ENCODE measurements at regions not wholly inside any gene's neighbourhood (a gene's known extent, or its start where the extent isn't known, plus 50 kb on each side); places are given as distances from the start of the nearest gene placed in this dataset.

DNA sequence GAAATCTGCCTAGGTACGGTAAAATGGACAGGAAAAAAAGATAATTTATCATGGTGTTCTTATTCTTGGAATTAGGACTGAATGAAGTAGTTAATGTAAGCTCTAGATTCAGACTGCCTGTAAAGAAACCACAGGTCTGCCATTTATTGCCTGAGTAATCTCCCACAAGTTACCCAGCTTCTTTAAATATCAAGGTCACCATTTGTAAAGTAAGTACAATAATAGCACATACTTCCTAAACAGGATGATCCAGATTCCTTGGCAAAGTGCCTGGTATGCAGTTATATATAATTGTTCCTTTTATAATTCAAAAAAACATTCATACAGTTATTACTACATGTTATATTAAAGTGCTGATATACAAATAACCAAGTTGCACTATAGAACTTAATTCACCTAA is 368.6 kb downstream of the HNRNPD start:
- Histone ChIP-seq H3K36me3 (no peaks in the 10 kb centered on the region), H3K4me1 (no peaks in the 10 kb centered on the region), H3K27me3 (no peaks in the 10 kb centered on the region), H3K9me3 (no peaks in the 10 kb centered on the region), H3K4me3 (no peak overlapping the region), H3K27ac (no peak overlapping the region)
- no peak for DNase-seq
- TF ChIP-seq, protein P1, sequence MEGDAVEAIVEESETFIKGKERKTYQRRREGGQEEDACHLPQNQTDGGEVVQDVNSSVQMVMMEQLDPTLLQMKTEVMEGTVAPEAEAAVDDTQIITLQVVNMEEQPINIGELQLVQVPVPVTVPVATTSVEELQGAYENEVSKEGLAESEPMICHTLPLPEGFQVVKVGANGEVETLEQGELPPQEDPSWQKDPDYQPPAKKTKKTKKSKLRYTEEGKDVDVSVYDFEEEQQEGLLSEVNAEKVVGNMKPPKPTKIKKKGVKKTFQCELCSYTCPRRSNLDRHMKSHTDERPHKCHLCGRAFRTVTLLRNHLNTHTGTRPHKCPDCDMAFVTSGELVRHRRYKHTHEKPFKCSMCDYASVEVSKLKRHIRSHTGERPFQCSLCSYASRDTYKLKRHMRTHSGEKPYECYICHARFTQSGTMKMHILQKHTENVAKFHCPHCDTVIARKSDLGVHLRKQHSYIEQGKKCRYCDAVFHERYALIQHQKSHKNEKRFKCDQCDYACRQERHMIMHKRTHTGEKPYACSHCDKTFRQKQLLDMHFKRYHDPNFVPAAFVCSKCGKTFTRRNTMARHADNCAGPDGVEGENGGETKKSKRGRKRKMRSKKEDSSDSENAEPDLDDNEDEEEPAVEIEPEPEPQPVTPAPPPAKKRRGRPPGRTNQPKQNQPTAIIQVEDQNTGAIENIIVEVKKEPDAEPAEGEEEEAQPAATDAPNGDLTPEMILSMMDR (IDR thresholded peaks at IDR 0.05) = no peak
- TF ChIP-seq POLR2A (IDR thresholded peaks at IDR 0.05) = no peak
- intact Hi-C loops (cut with DNase I; ENCODE audit: low total_unique reads) = no loop called here

DNA sequence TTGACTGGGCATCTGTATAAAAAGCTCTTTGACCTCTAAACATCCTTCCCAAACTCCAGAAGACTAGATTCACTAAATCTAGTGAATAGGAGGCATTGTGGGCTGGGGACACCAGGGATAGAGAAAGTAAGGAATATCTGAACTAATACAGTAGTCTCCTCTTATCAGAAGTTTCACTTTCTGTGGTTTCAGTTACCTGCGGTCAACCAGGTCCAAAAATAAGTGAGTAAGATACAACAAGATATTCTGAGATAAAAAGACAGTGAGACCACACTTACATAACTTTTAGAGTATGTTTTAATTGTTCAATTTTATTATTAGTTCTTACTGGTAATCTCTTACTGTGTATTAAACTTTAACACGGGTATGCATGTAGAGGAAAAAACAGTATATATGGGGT is 376.5 kb downstream of the HNRNPD start:
- DNase-seq = no peak
- intact Hi-C loops (cut with DNase I; ENCODE audit: low total_unique reads) = no loop called here
- H3K9me3 ChIP-seq = no peaks in the 10 kb centered on the region
- no peak for TF ChIP-seq POLR2A (IDR thresholded peaks at IDR 0.05)
- TF ChIP-seq, protein P1 (IDR thresholded peaks at IDR 0.05) = no peak
- no peaks in the 10 kb centered on the region for H3K36me3 ChIP-seq
- no peak overlapping the region for H3K27ac ChIP-seq
- H3K4me3 ChIP-seq = no peak overlapping the region
- no peaks in the 10 kb centered on the region for H3K4me1 ChIP-seq
- H3K27me3 ChIP-seq = no peaks in the 10 kb centered on the region

DNA sequence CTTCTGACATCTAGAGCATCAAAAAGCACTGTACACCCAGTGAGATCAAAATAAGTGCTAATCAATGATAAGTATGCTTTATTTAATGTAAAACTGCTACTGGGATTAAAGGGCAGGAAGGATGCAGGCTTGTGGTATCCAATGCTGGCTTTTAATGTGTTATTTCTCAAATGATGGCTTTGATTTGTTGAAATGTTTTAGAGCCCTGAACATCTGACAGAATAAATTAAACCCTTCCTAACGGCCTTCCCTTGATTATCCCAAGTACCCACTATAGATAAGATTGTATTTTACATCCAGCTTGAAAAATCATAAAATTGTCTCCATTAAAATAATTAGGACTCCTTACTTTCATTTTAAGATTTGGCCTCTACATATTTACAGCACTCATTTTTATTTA is 382.9 kb downstream of the HNRNPD start:
- intact Hi-C loops (cut with DNase I; ENCODE audit: low total_unique reads) = no loop called here

DNA sequence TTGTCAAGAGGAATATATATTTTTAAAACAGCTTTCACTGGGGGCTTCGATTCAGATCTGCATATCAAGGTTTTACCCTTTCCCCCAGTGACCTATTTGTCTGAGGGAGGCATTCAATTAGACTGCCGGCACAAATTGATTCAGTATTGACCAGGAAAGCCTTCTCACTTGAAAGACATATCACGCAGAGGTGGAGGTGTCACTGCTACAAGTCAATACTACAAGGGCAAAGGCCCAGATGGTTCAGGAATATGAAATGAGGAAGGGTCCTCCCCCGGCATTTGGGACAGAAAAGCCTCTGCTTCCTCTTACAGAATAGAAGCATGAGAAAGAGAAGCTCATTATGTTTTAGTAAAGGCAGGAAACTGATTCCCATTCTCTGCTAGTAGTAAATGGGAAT is 383.6 kb downstream of the HNRNPD start:
- Histone ChIP-seq H3K9me3 (no peaks in the 10 kb centered on the region), H3K36me3 (no peaks in the 10 kb centered on the region), H3K4me1 (no peaks in the 10 kb centered on the region), H3K27me3 (no peaks in the 10 kb centered on the region), H3K27ac (no peak overlapping the region), H3K4me3 (no peak overlapping the region)
- no peak for DNase-seq
- intact Hi-C loops (cut with DNase I; ENCODE audit: low total_unique reads) = no loop called here
- TF ChIP-seq, protein P1 (IDR thresholded peaks at IDR 0.05) = no peak

More for the DNA sequence above, 382.9 kb downstream of the HNRNPD start:
- H3K27me3 ChIP-seq = no peaks in the 10 kb centered on the region
- TF ChIP-seq, protein P1 (IDR thresholded peaks at IDR 0.05) = no peak
- no peak for TF ChIP-seq POLR2A (IDR thresholded peaks at IDR 0.05)
- no peaks in the 10 kb centered on the region for H3K36me3 ChIP-seq
- DNase-seq = no peak
- no peak overlapping the region for H3K27ac ChIP-seq
- no peaks in the 10 kb centered on the region for H3K4me1 ChIP-seq
- no peak overlapping the region for H3K4me3 ChIP-seq
- no peaks in the 10 kb centered on the region for H3K9me3 ChIP-seq

DNA sequence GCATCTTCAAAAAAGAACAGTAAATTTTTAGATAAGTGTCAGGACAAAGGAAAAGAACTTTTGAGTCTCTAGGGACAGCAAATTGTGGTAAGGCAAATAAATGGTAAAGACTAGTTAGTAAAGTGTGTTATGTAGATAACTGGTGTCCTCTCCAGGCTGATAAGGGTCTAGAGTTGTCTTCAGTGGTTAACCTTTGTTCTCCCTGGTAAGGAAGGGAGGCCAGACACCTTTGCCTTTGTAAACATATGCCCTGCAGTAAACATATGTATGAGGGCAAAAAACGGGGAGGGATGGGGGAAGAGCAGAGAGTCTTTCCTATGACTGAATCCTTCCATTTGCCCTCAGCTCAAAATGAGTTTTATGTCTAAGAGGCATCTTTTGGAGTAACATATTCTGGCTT is 384.6 kb downstream of the HNRNPD start:
- no peak overlapping the region for H3K27ac ChIP-seq
- H3K36me3 ChIP-seq = no peaks in the 10 kb centered on the region
- H3K27me3 ChIP-seq = no peaks in the 10 kb centered on the region
- intact Hi-C loops (cut with DNase I; ENCODE audit: low total_unique reads) = no loop called here
- no peaks in the 10 kb centered on the region for H3K4me1 ChIP-seq
- TF ChIP-seq, protein P1 (IDR thresholded peaks at IDR 0.05) = no peak
- TF ChIP-seq POLR2A (IDR thresholded peaks at IDR 0.05) = no peak
- no peaks in the 10 kb centered on the region for H3K9me3 ChIP-seq
- DNase-seq = no peak
- H3K4me3 ChIP-seq = no peak overlapping the region
